AG09319 (cell line): ENCODE measurements at regions not wholly inside any gene's neighbourhood (a gene's known extent, or its start where the extent isn't known, plus 50 kb on each side); places are given as distances from the start of the nearest gene placed in this dataset.

Source experiments
- DNase-seq: peaks from one replicate; pipeline ENCODE4 v3.0.0-alpha.2; 2010; ENCODE audit warnings: low read depth; ENCODE audit errors: extremely low read depth
- TF ChIP-seq, protein P1 (sequence below): IDR thresholded peaks from 2 replicates; pipeline ENCODE4 v1.5.1; 2011; ENCODE audit warnings: low read depth, mild to moderate bottlenecking, inconsistent platforms, low read length, moderate library complexity

GRCh38 chr15:69974321-69974720 is 123.4 kb downstream of the TLE3 start:
- DNase-seq: no peak
- TF ChIP-seq, protein P1, sequence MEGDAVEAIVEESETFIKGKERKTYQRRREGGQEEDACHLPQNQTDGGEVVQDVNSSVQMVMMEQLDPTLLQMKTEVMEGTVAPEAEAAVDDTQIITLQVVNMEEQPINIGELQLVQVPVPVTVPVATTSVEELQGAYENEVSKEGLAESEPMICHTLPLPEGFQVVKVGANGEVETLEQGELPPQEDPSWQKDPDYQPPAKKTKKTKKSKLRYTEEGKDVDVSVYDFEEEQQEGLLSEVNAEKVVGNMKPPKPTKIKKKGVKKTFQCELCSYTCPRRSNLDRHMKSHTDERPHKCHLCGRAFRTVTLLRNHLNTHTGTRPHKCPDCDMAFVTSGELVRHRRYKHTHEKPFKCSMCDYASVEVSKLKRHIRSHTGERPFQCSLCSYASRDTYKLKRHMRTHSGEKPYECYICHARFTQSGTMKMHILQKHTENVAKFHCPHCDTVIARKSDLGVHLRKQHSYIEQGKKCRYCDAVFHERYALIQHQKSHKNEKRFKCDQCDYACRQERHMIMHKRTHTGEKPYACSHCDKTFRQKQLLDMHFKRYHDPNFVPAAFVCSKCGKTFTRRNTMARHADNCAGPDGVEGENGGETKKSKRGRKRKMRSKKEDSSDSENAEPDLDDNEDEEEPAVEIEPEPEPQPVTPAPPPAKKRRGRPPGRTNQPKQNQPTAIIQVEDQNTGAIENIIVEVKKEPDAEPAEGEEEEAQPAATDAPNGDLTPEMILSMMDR: no peak

- DNase-seq: no peak
- TF ChIP-seq, protein P1: no peak
Observed at GRCh38 chr15:69976366-69976994, 121.2 kb downstream of the TLE3 start.

DNA sequence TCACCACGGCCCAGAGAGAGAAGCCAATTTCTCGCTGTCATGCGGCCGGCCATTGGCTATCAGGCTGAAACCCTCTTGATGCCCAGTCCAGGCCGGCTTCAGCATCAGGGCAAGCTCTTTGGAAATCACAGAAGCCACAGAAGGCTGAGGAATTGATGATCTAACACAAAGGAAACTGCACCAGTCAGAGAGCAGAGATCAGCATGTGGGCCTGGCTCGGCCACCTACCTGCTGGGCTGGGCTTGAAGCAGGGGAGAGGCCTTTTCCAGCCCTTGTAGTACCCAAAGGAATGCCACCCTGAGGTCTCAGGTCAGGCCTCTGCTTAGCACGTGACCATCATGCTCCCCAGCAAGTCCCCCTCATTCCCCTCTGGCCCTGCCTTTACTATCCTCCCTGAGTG is 119.1 kb downstream of the TLE3 start:
- no peak for DNase-seq
- TF ChIP-seq, protein P1: no peak

- TF ChIP-seq, protein P1: no peak
- no peak for DNase-seq
Observed at GRCh38 chr15:69979262-69979661, 118.5 kb downstream of the TLE3 start.

DNA sequence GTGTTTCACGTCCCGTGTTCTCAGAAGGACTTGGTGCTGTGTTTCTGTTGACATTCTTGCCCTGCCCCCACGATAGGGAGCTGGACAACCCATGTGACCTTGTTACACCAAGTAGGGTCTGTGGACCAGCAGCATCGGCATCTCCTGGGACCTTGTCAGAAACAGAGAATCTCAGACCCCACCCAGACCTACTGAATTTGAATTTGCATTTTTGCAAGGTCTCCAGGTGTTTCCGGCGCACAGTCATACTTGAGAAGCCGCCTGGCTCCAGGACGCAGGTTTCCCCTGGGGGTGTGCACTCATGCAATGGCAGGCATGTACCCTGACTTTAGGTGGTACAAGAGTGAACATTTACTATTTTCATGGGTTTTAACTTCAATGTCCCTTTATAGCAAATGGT is 117.9 kb downstream of the TLE3 start:
- DNase-seq: no peak
- TF ChIP-seq, protein P1: no peak

DNA sequence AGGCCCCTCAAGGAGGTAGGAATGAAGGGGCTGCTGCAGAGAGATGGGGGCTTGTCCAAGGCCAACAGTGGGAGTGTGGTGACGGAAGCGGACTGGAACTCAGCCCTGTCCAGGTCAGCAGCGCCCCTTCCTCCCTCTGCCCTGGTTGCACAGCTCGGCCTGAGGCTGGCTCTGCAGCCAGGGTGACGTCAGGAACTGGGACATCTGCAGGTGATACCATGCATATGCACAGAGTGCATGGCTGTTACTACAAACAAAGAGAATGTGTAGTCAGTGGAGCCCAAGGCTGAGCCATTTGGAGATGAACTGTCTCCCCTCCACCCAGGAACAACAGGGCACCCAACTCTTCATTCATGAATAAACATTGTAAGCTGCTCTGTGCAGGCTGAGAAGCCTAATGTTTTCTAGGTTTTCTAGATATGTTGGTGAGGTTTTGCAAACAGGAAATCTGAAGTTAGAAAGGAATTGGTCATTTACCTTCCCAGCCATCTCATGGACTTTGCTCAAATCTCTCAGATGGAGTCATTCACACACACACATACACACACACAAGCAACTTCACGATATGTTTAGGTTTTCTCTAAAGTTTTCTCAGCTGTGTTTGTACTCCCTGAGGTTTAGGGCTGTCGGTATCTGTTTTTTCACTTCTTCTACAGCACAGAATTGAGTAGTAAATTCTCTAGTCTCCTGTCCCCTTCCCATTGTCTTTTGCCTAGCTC is 117.2 kb downstream of the TLE3 start:
- TF ChIP-seq, protein P1: no peak
- no peak for DNase-seq

DNA sequence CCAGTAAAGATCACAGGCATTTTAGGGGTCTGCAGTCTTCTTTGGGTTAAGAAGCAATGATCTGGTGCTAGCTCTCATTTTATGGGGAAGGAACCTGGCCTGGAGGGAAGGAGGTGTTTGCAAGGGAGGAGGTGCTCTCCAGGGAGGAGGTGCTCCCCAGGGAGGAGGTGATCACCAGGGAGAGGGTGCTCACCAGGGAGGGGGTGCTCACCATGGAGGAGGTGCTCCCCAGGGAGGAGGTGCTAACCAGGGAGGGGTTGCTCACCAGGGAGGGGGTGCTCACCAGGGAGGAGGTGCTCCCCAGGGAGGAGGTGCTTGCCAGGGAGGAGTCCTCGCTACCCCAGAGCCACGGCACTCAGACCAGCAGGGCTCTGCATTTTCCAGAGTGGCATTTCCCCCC is 115.7 kb downstream of the TLE3 start:
- DNase-seq: no peak
- TF ChIP-seq, protein P1: no peak
